Vagina (tissue), 2 donors: ENCODE measurements at regions not wholly inside any gene's neighbourhood (a gene's known extent, or its start where the extent isn't known, plus 50 kb on each side); places are given as distances from the start of the nearest gene placed in this dataset.
A peak's percentile ranks its signal among the peaks of the same experiment; 100 is the strongest.

Source experiments
- DNase-seq, 2 donors: peaks; one replicate each; pipeline ENCODE4 v3.0.0-alpha.2; 2017; ENCODE audit errors: extremely low spot score in 2 of 2
- H3K27ac ChIP-seq: fragments of 200-600 bp; sonication (generic); one replicate; pipeline ENCODE4 v1.5.1; 2019
- H3K27me3 ChIP-seq: fragments of 200-600 bp; sonication (generic); one replicate; pipeline ENCODE4 v1.5.1; 2019
- H3K36me3 ChIP-seq, 2 donors: fragments of 200-600 bp; sonication (generic); one replicate each; pipeline ENCODE4 v1.5.1; 2017 to 2019
- H3K4me1 ChIP-seq: fragments of 200-600 bp; sonication (generic); one replicate; pipeline ENCODE4 v1.5.1; 2019
- H3K4me3 ChIP-seq, 2 donors: fragments of 200-600 bp; sonication (generic); 1 replicate in 1 of 2; 2 replicates in 1 of 2; pipeline ENCODE4 v1.5.1; 2016 to 2019
- H3K9me3 ChIP-seq: fragments of 200-600 bp; sonication (generic); one replicate; pipeline ENCODE4 v1.5.1; 2019
- POLR2A ChIP-seq, 2 donors: fragments of 450-650 bp; IDR thresholded peaks; one replicate each; pipeline ENCODE4 v1.6.1; 2017; ENCODE audit warnings: antibody characterized with exemption in 2 of 2, mild to moderate bottlenecking in 2 of 2, moderate library complexity in 2 of 2
- POLR2AphosphoS5 ChIP-seq, 2 donors: sonication (generic); formaldehyde crosslinking; IDR thresholded peaks; one replicate each; pipeline ENCODE4 v1.9.0; 2017; ENCODE audit warnings: antibody characterized with exemption in 2 of 2, mild to moderate bottlenecking in 2 of 2, low read depth in 1 of 2; ENCODE audit not compliant: insufficient read depth in 1 of 2
- intact Hi-C: fragments of 100-400 bp; cut with DNase I; formaldehyde crosslinking; loops from one replicate; pipeline ENCODE4 v1.15.1; 2023
- TF ChIP-seq, protein P1 (sequence below), 3 experiments: fragments of 450-650 bp in 2 of 3; fragments of 200-600 bp in 1 of 3; sonication (generic) in 1 of 3; IDR thresholded peaks; one replicate each; pipeline ENCODE4 v1.5.1; 2017 to 2019; ENCODE audit warnings: antibody characterized with exemption in 3 of 3, mild to moderate bottlenecking in 2 of 3, moderate library complexity in 2 of 3

DNA sequence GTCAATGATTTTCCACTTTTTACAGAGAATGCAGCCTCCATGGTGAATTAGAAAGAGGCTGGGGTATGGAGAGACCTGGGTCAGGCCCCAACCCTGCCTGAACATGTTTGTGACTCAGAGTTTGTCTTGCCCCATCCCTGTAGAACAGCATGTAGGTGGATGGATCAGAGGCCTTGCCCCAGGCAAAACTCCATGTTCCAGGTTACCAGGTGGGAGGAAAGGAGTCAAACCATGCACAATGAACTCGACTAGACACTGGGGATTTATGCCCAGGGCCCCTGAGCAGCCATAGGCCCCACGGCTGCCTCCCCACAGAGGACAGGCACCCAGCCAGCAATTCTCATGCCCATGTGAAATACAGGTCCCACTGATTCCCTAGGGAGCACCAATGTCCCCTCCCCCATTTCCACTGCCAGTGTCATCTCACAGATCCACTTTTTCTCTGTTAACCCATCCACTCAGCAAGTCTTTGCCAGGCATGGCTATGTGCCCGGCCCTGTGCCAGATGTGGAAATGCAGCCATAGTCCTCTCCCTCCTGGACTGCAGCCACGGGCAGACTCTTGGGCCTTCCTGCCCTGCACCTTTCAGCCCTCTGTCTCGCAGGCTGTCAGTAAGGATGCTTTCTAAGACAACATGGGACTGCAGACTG lies 737.8 kb upstream of the HS6ST1 start:
- TF ChIP-seq, protein P1, sequence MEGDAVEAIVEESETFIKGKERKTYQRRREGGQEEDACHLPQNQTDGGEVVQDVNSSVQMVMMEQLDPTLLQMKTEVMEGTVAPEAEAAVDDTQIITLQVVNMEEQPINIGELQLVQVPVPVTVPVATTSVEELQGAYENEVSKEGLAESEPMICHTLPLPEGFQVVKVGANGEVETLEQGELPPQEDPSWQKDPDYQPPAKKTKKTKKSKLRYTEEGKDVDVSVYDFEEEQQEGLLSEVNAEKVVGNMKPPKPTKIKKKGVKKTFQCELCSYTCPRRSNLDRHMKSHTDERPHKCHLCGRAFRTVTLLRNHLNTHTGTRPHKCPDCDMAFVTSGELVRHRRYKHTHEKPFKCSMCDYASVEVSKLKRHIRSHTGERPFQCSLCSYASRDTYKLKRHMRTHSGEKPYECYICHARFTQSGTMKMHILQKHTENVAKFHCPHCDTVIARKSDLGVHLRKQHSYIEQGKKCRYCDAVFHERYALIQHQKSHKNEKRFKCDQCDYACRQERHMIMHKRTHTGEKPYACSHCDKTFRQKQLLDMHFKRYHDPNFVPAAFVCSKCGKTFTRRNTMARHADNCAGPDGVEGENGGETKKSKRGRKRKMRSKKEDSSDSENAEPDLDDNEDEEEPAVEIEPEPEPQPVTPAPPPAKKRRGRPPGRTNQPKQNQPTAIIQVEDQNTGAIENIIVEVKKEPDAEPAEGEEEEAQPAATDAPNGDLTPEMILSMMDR (IDR thresholded peaks at IDR 0.05), result no peak
- TF ChIP-seq POLR2AphosphoS5 (IDR thresholded peaks at IDR 0.05; ENCODE audit: insufficient read depth in 1 of 2, low read depth in 1 of 2) (peak in 1 of 2 donors; percentile 11), POLR2A (IDR thresholded peaks at IDR 0.05) (no peak)
- Histone ChIP-seq H3K4me1 (no peaks in the 10 kb centered on the region), H3K4me3 (no peak overlapping the region), H3K27me3 (no peaks in the 10 kb centered on the region), H3K9me3 (no peaks in the 10 kb centered on the region), H3K36me3 (no peaks in the 10 kb centered on the region), H3K27ac (no peak overlapping the region)
- intact Hi-C loops, result no loop called here
- DNase-seq, result no peak

DNA sequence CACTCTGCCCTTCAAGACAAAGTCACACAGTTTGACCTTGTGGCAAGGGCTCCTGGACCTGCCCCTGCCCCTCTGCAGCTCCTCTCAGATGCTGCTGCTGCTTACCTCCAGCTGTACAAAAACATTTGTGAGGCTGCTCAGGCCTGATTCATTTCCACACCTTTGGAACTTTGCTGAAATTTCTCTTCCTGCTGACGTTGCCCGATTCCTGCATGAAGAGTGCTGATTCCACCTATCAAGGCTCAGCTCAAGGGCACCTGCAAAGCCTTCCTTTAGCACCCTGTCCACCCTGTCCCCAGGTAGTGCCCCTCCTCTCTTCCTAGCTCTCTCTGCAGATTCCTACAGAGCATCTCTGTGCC lies 738.3 kb upstream of the HS6ST1 start:
- no peaks in the 10 kb centered on the region for H3K4me1 ChIP-seq
- intact Hi-C loops, result no loop called here
- DNase-seq, result no peak
- no peaks in the 10 kb centered on the region for H3K27me3 ChIP-seq
- H3K4me3 ChIP-seq, result no peak overlapping the region
- TF ChIP-seq, protein P1 (IDR thresholded peaks at IDR 0.05), result no peak
- no peak for TF ChIP-seq POLR2A (IDR thresholded peaks at IDR 0.05)
- no peak for TF ChIP-seq POLR2AphosphoS5 (IDR thresholded peaks at IDR 0.05; ENCODE audit: insufficient read depth in 1 of 2, low read depth in 1 of 2)
- H3K27ac ChIP-seq, result no peak overlapping the region
- no peaks in the 10 kb centered on the region for H3K9me3 ChIP-seq
- no peaks in the 10 kb centered on the region for H3K36me3 ChIP-seq

DNA sequence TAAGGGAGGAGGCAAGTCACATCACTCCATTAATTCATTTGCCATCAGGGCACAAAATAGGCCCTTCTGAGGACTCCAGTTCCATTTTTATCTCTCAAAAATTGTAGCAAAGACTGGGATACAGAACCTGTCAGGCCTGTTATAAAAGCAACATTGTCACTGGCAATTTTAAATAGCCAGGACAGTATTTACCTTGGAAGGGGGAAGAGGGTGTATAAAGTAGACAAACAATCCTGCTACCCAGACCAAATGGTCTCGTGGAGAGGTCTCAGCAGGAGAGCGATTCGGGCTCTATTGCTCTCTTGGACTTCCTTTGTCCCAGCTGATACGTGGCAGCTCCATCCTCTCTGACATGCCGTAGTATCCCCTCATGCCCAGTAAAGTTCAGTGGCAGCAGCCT lies 740.3 kb upstream of the HS6ST1 start:
- DNase-seq, result no peak
- intact Hi-C loops, result no loop called here
- no peak overlapping the region for H3K4me3 ChIP-seq
- H3K36me3 ChIP-seq, result no peaks in the 10 kb centered on the region
- H3K27ac ChIP-seq, result no peak overlapping the region
- H3K27me3 ChIP-seq, result no peaks in the 10 kb centered on the region
- TF ChIP-seq POLR2AphosphoS5 (IDR thresholded peaks at IDR 0.05; ENCODE audit: insufficient read depth in 1 of 2, low read depth in 1 of 2) (no peak), POLR2A (IDR thresholded peaks at IDR 0.05) (no peak)
- TF ChIP-seq, protein P1 (IDR thresholded peaks at IDR 0.05), result no peak
- no peaks in the 10 kb centered on the region for H3K4me1 ChIP-seq
- no peaks in the 10 kb centered on the region for H3K9me3 ChIP-seq

DNA sequence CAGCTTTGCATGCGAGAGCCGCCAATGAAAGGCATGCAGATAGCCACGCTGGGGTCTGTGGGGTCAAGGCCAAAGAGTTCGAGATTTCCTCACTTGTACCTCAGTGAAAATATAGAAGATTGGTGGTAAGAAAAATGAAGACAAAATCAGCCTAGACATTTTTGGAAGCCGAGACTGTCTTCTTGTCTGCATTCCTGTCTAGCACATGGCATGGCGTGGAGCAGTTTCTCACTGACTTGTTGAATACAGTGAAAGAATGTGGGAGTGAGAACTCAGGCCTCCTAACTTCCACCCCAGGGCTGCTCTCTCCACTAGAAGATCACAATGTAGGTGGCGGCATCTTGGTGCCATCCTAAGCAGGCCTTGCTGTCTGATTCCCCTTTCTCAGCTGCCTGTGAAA lies 740.8 kb upstream of the HS6ST1 start:
- no peak for DNase-seq
- no peaks in the 10 kb centered on the region for H3K27me3 ChIP-seq
- no peaks in the 10 kb centered on the region for H3K36me3 ChIP-seq
- no peaks in the 10 kb centered on the region for H3K4me1 ChIP-seq
- H3K4me3 ChIP-seq, result no peak overlapping the region
- TF ChIP-seq, protein P1 (IDR thresholded peaks at IDR 0.05), result no peak
- TF ChIP-seq POLR2A (IDR thresholded peaks at IDR 0.05), result no peak
- TF ChIP-seq POLR2AphosphoS5 (IDR thresholded peaks at IDR 0.05; ENCODE audit: insufficient read depth in 1 of 2, low read depth in 1 of 2), result no peak
- intact Hi-C loops, result no loop called here
- no peak overlapping the region for H3K27ac ChIP-seq
- no peaks in the 10 kb centered on the region for H3K9me3 ChIP-seq

DNA sequence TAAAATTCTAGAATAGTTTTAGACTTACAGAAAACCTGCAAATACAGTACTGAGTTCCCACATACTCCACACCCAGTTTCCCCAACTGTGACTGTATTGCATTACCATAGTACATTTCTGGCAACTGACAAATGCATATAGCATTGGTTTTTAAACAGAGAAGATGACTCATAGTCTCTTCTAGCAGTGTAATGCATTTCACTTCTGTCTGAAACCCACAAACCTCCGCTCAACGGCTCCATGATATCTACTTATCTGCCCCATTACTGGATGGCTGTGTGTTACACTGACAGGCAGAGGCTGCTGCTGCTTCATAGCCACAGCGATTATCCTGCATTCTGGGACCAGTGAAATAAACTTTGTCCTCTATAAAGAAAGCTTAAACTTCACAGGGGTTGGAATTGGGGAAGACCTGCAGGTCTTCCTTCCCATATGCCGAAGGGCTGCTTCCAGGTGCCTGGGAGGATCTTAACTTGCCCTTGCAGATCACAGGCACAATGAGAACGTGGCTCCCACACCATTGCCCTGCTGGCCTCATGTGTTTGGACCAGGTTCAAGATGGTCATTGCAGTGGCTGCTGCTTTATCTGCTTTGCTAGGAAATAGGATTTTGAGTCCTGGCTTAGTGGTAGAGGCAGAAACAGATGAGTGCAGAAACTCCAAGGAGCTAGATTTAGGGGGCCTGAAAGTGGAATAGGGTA lies 742.6 kb upstream of the HS6ST1 start:
- no peak for TF ChIP-seq POLR2A (IDR thresholded peaks at IDR 0.05)
- no peak for TF ChIP-seq POLR2AphosphoS5 (IDR thresholded peaks at IDR 0.05; ENCODE audit: insufficient read depth in 1 of 2, low read depth in 1 of 2)
- TF ChIP-seq, protein P1 (IDR thresholded peaks at IDR 0.05), result no peak
- Histone ChIP-seq H3K4me1 (no peaks in the 10 kb centered on the region), H3K27ac (no peak overlapping the region), H3K27me3 (no peaks in the 10 kb centered on the region), H3K36me3 (no peaks in the 10 kb centered on the region), H3K9me3 (no peaks in the 10 kb centered on the region), H3K4me3 (no peak overlapping the region)
- intact Hi-C loops, result no loop called here
- DNase-seq, result no peak
